ENCODE measurements at regions not wholly inside any gene's neighbourhood (a gene's known extent, or its start where the extent isn't known, plus 50 kb on each side); places are given as distances from the start of the nearest gene placed in this dataset.

DNA sequence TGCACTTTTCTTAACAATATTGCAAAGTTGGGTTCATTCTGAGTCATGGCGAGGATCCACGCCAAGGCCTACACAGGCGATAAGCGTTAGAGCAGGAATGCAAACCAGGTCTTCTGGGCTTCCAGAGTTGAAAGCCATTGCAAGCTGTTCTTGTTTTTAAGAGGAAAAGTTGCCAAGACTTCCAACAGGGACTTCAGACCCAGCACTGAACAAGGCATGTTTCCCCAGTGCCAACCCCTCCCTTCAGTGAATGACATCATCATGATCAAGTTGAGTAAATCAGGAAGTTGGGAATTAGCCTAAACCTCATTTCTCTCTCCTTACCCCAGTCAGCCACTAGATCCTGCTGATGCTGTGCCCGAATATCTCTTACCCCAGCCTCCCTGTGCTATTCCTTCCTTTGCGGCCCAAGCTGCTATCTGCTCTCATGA lies 355.1 kb downstream of the HS3ST1 start:
- no peak for TF ChIP-seq YY1 (IDR thresholded peaks at IDR 0.05; ENCODE audit: insufficient read depth, insufficient read length)
- TF ChIP-seq SUZ12 (IDR thresholded peaks at IDR 0.05; ENCODE audit: extremely low read depth, insufficient read depth, insufficient read length), result no peak
- no peak for TF ChIP-seq ZNF274 (IDR thresholded peaks at IDR 0.05; ENCODE audit: low read depth, low read length)

All from NT2/D1 (cell line).